Bronchial epithelial cell (primary cell): ENCODE measurements at regions not wholly inside any gene's neighbourhood (a gene's known extent, or its start where the extent isn't known, plus 50 kb on each side); places are given as distances from the start of the nearest gene placed in this dataset.

Source experiments
- DNase-seq: peaks from one replicate; pipeline ENCODE4 v3.0.0-alpha.2; 2010; ENCODE audit warnings: low read depth
- FAIRE-seq: peaks from 2 replicates; lab custom pipeline; 2011; peaks lifted over from hg19 to GRCh38; lab: Jason Lieb, UNC
- H3K27me3 ChIP-seq: 2 replicates; pipeline ENCODE4 v1.5.1; 2011; ENCODE audit warnings: low read length; ENCODE audit not compliant: control insufficient read depth, insufficient read depth
- H3K36me3 ChIP-seq: 2 replicates; pipeline ENCODE4 v1.5.1; 2011; ENCODE audit warnings: low read length; ENCODE audit not compliant: control insufficient read depth, insufficient read depth
- H3K4me3 ChIP-seq: 2 replicates; pipeline ENCODE4 v1.5.1; 2011; ENCODE audit warnings: mild to moderate bottlenecking, low read depth, low read length, control low read depth
- CTCF ChIP-seq: IDR thresholded peaks from 2 replicates; pipeline ENCODE4 v1.5.1; 2011; ENCODE audit warnings: mild to moderate bottlenecking, moderate library complexity, low read length, control low read depth, inconsistent platforms; ENCODE audit not compliant: insufficient read depth, severe bottlenecking

GRCh38 chr17:70871180-70871818 is 702.0 kb downstream of the KCNJ2 start:
- no peak for TF ChIP-seq CTCF
- FAIRE-seq, result no peak
- Histone ChIP-seq H3K27me3 (no peaks in the 10 kb centered on the region), H3K4me3 (no peak overlapping the region), H3K36me3 (no peaks in the 10 kb centered on the region)
- no peak for DNase-seq

GRCh38 chr17:70872103-70872502 is 702.8 kb downstream of the KCNJ2 start:
- Histone ChIP-seq H3K36me3 (no peaks in the 10 kb centered on the region), H3K4me3 (no peak overlapping the region), H3K27me3 (no peaks in the 10 kb centered on the region)
- FAIRE-seq, result no peak
- no peak for DNase-seq
- no peak for TF ChIP-seq CTCF

- no peak for DNase-seq
- Histone ChIP-seq H3K36me3 (no peaks in the 10 kb centered on the region), H3K27me3 (no peaks in the 10 kb centered on the region), H3K4me3 (no peak overlapping the region)
- TF ChIP-seq CTCF, result no peak
- no peak for FAIRE-seq
Observed at GRCh38 chr17:70875729-70876310, 706.5 kb downstream of the KCNJ2 start.

GRCh38 chr17:70878879-70879278 is 709.5 kb downstream of the KCNJ2 start:
- DNase-seq (no peak), FAIRE-seq (no peak)

GRCh38 chr17:70879401-70879800 is 710.1 kb downstream of the KCNJ2 start:
- DNase-seq, result no peak
- FAIRE-seq, result no peak
- Histone ChIP-seq H3K36me3 (no peaks in the 10 kb centered on the region), H3K27me3 (no peaks in the 10 kb centered on the region), H3K4me3 (no peak overlapping the region)
- TF ChIP-seq CTCF, result no peak

More at GRCh38 chr17:70878879-70879278, 709.5 kb downstream of the KCNJ2 start:
- Histone ChIP-seq H3K4me3 (no peak overlapping the region), H3K27me3 (no peaks in the 10 kb centered on the region), H3K36me3 (no peaks in the 10 kb centered on the region)
- no peak for TF ChIP-seq CTCF

- no peak for FAIRE-seq
- no peak for TF ChIP-seq CTCF
Observed at GRCh38 chr17:70881093-70881492, 711.8 kb downstream of the KCNJ2 start.

More at GRCh38 chr17:70881093-70881492, 711.8 kb downstream of the KCNJ2 start:
- no peak for DNase-seq
- no peaks in the 10 kb centered on the region for H3K36me3 ChIP-seq
- no peak overlapping the region for H3K4me3 ChIP-seq
- no peaks in the 10 kb centered on the region for H3K27me3 ChIP-seq
